CMK (cell line): ENCODE measurements at regions not wholly inside any gene's neighbourhood (a gene's known extent, or its start where the extent isn't known, plus 50 kb on each side); places are given as distances from the start of the nearest gene placed in this dataset.

Experiments used
- DNase-seq: peaks from one replicate; pipeline ENCODE4 v3.0.0-alpha.2; 2010; ENCODE audit warnings: low read depth

- no peak for DNase-seq
Measured at GRCh38 chr2:223519471-223519870, 82.7 kb downstream of the SCG2 start.

GRCh38 chr2:223522796-223523195 is 79.4 kb downstream of the SCG2 start:
- DNase-seq: no peak

DNA sequence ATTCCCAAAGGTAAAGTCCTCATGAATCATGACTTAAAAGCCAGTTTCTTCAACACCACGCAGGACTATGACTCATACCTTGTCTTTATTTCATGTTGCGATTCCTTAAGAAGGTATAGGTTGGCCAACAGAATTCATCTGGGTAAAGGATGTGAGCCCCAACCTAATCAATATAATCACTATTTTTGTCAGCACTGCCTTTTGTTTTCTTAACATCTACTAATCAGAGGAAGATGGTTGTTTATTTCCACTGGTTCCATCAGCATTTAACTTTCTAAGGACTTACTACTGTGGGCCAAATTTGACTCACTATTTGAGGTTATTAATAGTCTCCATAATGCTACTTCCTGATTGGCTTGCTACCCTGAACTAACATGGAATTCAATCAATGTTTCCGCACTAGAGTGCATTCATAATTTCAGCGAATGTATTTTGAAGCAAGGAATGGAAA is 78.6 kb downstream of the SCG2 start:
- no peak for DNase-seq

DNA sequence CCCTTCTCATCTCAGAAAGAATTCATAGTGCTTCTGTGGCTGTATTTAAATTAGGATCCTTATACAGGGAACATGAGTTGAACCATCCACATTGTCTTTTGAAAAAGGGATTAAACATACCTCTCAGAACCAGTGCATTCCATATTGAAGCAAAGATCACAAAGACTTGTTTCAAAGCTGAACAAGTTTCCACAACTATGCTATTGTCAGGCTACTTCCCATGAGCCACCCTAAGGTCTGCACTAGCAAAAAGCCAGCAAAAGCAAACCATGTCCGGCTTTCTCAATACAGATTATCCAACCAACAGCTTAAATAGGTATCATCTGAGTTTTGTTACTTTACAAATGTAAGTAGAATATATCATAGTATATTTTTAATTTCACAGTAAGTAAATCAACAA is 78.1 kb downstream of the SCG2 start:
- no peak for DNase-seq

- DNase-seq: no peak
Measured at GRCh38 chr2:223526106-223526505, 76.1 kb downstream of the SCG2 start.

DNA sequence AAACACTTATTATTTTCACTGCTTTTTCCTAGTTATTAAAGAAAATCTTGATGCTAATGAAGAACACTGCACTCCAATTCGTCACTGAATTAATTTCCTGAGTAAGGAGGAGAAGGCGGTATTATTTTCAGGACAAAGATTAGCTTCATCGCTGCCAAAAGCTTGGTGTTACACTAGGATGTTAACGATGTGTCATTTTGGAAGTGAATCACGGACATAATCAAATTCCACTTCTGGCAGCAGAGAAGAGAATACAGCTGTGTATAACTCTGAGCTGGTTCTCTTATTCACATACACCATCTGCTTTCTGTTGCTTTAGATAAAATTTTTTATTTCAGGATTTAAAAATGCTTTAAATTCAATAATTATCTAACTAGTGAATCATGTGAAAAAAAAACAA is 74.1 kb downstream of the SCG2 start:
- DNase-seq: no peak

GRCh38 chr2:223529696-223530095 is 72.5 kb downstream of the SCG2 start:
- no peak for DNase-seq

DNA sequence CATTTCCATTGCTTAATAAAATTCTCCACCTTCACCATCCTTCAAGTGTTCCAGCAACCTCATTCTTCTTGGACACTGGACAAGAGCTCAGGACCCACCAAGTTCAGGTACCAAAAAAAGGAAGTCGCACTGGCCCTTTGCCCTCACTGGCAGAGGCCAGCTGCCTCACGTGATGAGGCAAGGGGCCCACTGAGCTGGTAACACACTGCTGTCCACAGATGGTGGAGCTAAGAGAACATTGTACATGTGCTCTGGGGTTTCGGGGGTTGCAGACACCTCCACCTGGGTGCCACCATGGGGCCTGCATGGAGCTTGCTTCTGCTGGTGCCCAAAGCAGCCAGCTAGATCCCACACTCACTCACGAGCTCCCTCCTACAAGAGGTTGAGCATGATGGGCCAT is 71.3 kb downstream of the SCG2 start:
- no peak for DNase-seq

- no peak for DNase-seq
Measured at GRCh38 chr2:223532161-223532560, 70.0 kb downstream of the SCG2 start.

GRCh38 chr2:223532712-223533111 is 69.4 kb downstream of the SCG2 start:
- peak; percentile 7 for DNase-seq

GRCh38 chr2:223536546-223536945 is 65.6 kb downstream of the SCG2 start:
- no peak for DNase-seq

DNA sequence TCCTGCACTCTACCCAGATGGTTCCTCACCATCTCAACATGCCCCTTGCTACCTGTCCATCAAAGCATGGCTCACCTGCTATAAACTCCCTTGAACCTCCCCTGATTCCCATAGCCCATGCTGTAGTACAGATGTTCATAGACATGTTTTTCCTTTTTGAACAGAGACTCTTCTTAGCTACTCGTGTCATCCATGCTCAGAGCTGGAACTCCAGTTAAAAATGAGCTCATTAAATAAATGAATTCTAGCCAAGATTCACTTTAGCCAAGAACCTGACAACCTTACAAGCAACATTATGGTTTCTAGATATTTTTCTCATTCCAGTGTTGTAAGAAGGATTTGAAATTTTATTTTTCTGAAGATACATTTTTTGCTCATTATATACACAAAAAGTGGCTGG is 65.0 kb downstream of the SCG2 start:
- DNase-seq: no peak

DNA sequence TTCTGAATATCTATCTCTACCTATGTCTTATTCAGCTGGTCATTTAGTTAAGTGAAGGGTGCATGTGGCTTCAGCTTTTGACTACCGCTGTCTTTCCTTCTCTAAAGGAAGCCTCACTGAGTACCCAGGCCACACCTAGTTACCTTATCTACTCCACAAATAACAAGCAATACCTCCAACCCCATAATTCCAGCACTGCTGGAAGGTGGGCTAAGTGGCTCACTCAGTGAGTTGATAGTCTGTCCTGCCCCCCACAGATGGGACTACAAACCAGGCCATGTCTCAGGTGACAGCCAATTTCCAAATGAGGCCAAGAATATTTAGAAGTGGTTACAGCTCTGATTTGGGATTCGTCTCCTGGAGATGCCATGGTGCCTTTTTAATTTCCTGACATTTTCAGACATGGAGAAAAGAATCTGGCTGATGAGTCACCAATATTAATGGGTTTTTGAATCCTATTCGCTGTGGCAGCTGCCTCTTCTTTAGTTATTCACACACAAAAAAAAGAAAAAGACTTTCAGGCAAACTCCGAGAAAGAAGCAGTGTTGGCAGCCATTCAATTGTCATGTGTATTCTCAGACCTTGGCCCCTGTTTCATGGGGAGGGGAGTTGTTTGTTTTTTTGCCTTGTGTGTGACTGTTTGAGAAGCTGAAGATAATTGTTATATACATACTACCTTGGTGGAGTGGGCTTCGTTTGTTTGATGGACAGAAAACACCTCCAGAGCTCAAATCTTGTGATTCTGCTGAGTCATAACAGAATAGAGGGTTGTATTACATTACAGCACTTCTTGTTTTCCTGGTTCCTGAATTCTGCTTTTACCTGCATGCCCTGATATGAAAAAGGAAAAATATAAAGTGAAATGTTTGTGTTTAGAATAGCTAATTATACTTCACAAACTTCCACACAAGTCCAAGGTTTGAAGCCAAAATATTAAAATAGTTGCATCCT is 64.2 kb downstream of the SCG2 start:
- DNase-seq: no peak

DNA sequence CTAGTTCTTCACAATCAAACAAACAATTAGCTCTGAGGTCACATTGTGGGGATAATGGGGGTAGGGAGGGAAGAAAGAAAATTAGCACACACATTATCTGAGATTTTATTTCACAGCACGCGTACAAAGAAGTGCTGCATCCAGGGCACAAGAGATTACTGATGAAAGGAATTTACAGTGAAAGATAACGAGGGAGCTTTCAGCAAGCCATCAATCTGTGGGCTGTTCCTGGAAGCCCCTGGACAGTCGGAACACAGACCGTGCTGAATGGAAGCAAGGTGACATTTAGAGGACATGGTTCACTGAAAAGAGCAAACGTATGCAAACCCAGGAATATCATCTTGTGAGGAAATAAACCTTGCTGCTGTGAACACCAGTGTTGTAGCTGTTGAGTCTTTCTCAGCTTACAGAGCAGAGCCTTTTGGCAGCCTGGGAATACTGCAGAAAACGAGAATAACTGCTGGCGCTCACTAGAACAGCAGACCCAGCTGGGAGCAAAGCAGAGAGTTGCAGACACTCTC is 63.2 kb downstream of the SCG2 start:
- no peak for DNase-seq

GRCh38 chr2:223541546-223541945 is 60.6 kb downstream of the SCG2 start:
- no peak for DNase-seq

DNA sequence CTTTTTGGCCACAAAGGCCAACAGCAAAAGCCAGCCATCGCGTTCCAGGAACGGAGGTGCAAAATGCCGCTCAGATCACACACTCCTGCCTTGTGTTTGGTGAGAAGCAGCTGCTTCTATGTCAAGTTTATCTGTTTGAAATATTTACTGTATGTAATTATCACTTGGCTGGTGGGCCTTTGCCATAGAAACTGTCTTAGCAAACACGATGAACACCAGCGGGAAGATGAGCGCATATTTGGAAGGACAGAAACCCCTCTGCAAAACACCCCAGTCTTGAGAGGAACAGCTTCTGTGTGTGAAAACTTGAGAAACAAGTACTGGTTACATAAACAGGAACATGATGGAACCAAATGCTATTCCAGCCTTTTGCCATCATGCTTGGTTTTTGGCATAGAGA is 59.7 kb downstream of the SCG2 start:
- no peak for DNase-seq

- no peak for DNase-seq
Measured at GRCh38 chr2:223545406-223545805, 56.8 kb downstream of the SCG2 start.

DNA sequence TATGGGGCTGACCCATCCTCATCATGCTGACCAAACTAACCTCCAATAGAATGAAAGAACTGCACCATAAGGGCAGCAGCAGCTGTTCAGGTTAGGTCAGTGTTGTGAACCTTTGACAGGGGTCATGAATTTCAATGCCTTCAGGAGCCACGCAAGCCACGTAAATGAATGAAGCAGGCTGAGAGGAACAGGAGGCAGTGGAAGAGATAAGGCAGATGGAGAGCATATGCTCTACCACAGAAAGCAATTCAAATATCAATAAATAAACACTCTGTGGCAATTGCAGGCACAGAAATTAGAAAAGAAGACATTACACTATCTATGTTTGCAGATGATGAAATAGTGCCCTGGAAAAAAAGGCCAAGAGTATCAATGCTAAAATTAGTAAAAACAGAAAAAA is 56.3 kb downstream of the SCG2 start:
- no peak for DNase-seq
